ENCODE measurements at regions not wholly inside any gene's neighbourhood (a gene's known extent, or its start where the extent isn't known, plus 50 kb on each side); places are given as distances from the start of the nearest gene placed in this dataset.

GRCh38 chr2:58968885-58969284 lies 727.8 kb upstream of the FANCL start:
- DNase-seq = no peak

- peak; percentile 22 for DNase-seq
Observed at GRCh38 chr2:58967736-58968135, 726.6 kb upstream of the FANCL start.

DNA sequence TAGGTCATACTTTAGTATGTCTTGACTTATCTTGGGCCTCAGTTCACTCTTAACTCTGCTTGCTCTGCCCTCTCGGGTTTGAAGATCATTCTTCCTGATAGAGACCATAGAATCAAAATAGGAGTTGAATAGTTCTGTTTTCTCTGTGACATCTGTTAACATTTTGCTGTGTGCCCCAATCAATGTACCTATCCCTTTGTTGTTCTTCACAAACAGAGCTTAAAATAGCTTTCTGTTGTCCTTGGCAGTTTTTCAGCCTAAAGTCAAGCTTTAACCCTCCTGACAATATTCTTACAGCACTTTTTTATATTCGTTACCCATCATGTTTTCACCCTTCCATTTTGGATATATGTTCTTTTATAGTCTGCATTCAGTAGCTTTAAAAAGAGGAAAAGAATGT lies 724.5 kb upstream of the FANCL start:
- DNase-seq = no peak

DNA sequence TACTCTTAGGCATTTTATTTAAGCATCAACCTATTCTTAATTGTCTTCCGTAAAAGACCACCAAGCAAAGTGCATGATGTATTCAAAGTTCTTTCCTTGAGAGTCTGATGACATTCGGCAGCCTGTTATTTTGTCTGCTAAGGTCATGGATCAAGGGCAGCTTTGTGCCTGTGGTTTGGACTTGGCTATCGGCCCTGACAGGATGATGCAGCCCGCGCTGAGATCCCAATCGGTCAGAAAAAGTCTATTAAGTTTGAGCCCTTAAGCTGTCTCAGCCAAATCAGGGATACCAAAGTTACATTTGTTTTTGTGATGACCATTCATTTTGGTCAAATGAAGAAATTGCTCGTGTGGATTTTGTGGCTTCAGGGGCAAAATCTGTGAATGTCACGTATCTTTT lies 718.9 kb upstream of the FANCL start:
- no peak for DNase-seq

- DNase-seq = no peak
Observed at GRCh38 chr2:58957188-58957840, 716.2 kb upstream of the FANCL start.

- no peak for DNase-seq
Observed at GRCh38 chr2:58954880-58955385, 713.8 kb upstream of the FANCL start.

GRCh38 chr2:58951722-58952121 lies 710.6 kb upstream of the FANCL start:
- DNase-seq = no peak

DNA sequence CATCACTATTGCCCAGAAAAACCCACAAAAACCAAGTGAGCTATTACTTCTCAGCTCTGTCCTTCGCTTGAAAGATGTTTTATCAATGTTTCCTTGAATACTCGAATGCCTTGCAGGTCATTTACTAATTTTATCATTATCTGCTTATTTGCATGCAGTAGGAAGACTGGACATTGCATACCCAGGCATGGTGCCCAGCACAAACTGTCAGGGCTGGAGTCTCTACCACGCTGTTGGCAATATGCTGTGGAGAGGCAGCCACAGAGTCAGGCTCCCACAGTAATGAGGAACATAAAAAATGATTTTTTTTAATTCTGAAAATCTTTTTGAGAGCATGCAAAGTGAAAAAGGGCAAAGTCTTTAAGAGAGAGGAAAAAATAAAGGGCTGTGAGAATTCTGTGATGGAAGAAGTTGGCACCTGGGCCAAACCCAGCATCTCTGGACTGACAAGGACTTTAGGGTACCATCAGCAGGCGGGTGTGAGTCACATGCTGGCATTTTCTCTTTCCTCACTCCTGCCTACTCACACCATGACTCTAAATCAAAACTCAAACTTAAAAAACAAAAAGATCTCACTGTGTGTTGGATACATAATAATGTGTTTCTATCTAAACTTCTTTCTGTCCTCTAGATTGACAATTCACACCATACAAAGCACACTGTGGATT lies 709.8 kb upstream of the FANCL start:
- DNase-seq = no peak

- DNase-seq = peak; percentile 40
Observed at GRCh38 chr2:58939388-58939787, 698.3 kb upstream of the FANCL start.

DNA sequence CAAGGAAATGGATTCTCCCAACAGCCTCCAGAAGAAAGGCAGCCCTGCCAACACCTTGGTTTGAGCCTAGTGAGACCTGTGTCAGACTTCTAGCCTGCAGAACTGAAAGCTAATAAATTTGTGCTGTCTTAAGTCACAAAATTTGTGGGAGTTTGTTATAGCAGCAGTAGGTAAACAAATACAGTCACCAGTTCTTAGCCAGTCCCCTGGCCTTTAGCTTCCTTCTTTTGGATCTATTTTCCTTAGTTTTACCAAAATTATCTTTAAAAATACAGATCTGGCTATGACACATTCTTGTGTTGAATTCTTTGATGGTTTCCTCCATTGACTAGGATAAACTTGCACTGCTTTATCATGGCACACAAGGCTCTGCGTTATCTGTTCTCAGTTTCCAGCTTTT lies 697.9 kb upstream of the FANCL start:
- no peak for DNase-seq

- no peak for DNase-seq
Observed at GRCh38 chr2:58932801-58933200, 691.7 kb upstream of the FANCL start.

GRCh38 chr2:58930537-58930936 lies 689.4 kb upstream of the FANCL start:
- no peak for DNase-seq

- no peak for DNase-seq
Observed at GRCh38 chr2:58928973-58929372, 687.8 kb upstream of the FANCL start.

- DNase-seq = no peak
Observed at GRCh38 chr2:58928391-58928790, 687.3 kb upstream of the FANCL start.

- no peak for DNase-seq
Observed at GRCh38 chr2:58926112-58926511, 685.0 kb upstream of the FANCL start.

DNA sequence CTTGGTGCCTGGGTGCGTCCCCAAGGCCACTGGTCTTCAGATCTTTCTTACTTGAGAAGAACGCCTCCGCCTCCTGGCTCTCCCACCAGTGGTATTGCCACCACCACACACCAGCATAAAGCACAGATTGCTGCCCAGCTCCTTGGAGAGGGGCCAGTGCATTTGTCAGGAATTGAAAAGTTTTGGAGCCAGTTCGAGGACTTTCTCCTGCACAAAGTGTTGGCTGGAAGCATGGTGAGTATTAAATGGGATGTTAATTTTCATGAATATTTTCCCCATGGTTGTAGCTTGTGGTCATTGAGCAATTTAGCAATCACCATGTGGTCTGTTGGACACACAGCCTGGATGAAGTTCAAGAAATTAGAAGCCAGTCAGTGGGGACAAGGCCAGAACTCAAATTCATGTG lies 684.6 kb upstream of the FANCL start:
- DNase-seq = peak; percentile 93

DNA sequence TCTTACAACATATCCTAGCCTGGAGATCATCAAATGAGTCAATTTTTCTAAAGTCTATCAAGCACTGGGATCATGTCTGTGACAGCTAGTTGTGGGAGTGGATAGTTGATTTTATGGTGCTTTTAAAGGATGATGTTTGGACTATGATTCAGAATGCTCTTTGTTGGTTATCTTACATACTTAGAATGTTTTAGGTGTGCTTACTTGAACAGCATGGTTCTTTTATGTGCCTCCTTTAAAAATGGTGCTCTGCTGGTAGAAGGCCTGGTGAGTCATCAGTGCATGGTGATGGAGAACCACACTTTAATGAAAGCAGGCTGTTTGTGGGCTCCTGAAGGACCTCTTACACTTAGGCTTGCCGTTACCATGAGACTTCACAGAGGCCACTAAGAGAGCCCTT lies 682.7 kb upstream of the FANCL start:
- DNase-seq = peak; percentile 99

DNA sequence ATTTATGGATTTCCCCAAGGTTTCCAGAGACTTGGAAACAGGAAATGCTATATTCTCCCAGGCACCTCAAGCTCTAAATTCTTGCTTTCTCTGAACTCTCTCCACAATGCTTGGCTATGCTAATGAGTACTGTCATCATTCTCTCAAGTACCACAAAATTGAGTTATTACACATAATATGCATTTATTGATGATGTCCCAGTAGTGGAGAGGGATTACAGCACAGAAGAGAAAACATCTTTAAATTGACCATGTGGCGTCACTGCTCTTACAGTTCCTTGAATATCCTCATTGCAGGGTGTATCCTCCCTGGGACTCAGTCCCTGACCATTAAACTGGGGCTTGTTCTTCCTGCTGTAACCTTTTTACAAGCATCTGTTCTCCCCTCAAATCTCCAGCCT lies 681.1 kb upstream of the FANCL start:
- peak; percentile 28 for DNase-seq

GRCh38 chr2:58921676-58922075 lies 680.6 kb upstream of the FANCL start:
- peak; percentile 36 for DNase-seq

DNA sequence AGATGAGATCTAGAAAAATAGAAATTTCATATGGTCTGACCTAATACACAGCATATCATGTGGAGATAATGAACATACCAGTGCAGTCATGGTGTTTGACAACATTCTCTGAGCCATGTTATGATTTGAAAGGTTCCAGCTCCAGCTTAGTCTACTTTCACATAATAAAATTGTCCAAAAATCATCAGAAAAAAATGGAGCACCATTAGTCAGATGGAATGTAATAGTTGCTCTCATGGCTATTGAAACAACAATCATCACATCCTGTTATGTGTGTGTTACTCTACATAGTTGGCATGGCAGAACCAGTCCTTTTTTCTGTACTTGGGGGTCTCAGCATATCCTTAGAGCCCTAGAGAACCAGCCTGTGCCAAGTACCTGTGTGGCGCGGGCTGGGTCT lies 678.9 kb upstream of the FANCL start:
- DNase-seq = peak; percentile 61

GRCh38 chr2:58919316-58919715 lies 678.2 kb upstream of the FANCL start:
- DNase-seq = no peak

DNA sequence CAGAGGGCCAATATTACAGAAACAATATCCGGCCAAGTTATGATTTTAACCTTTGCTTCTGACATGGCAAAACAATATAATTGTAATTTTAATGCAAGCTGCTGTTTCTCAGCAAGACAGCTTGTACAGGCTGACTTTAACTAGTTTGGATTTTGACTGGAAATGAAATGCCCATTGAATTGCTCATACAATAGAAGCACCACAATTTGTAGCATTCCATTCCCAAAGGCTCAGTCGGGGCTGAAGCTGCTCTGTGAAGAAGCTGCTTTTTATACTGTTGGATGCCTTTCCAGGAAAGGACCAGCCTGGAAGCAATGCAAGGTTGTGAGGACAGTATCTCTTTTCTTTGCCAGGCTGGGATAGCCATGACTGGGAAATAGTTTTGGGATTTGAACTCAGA lies 677.0 kb upstream of the FANCL start:
- DNase-seq = peak; percentile 88

DNA sequence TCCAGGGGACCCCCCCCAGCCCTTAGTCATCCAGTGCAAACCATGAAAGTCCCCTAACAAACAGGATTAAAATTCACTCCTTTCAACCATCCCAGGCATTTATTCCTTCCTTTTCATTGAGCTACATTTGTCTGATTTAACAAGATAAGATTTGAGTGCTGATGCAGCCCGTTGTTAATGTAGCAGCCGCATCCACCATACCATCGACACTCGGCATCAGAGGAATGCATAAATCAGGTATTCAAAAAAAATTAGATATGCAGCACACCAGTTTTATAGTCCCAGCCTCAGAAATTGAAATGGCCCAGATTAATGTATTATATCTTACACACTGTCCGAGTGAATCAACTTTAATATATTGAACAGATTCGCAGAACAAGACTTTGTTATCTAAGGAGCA lies 676.5 kb upstream of the FANCL start:
- DNase-seq = no peak

DNA sequence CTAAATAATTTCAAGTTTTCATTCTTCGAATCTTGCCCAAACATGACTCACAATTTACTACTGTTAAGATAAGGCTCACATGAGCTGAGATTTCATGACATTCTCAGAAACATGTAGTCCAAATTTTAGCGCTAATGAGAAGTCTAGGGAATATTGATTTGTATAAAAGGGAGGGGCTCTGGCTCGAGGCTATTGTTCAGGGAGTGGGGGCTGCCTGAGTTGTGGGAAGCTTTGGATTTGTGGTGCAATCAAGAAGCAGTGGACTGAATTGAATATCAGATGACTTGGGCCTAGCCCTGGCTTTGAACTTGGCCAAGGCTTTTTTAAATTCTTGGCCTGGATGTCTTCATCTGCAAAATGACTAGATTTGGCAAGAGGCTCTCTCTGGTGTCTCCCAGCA lies 674.9 kb upstream of the FANCL start:
- DNase-seq = no peak
